ENCODE measurements at regions not wholly inside any gene's neighbourhood (a gene's known extent, or its start where the extent isn't known, plus 50 kb on each side); places are given as distances from the start of the nearest gene placed in this dataset.
A peak's percentile ranks its signal among the peaks of the same experiment; 100 is the strongest.
"Not testable (repeated sequence)": the region's sequence is repeated elsewhere in the genome, so short reads cannot be mapped to it uniquely, and the experiment has no call there.

GRCh38 chr3:135560847-135561246, 404.7 kb upstream of the PPP2R3A start:
- no peak for DNase-seq

- DNase-seq, result peak; percentile 13
Measured at GRCh38 chr3:135564696-135565095, 400.8 kb upstream of the PPP2R3A start.

GRCh38 chr3:135565546-135565945, 400.0 kb upstream of the PPP2R3A start:
- no peak for DNase-seq

- no peak for DNase-seq
Measured at GRCh38 chr3:135567223-135567622, 398.3 kb upstream of the PPP2R3A start.

- DNase-seq, result peak; percentile 64
Measured at GRCh38 chr3:135576751-135577150, 388.8 kb upstream of the PPP2R3A start.

- no peak for DNase-seq
Measured at GRCh38 chr3:135581806-135582205, 383.7 kb upstream of the PPP2R3A start.

- no peak for DNase-seq
Measured at GRCh38 chr3:135582800-135583199, 382.7 kb upstream of the PPP2R3A start.

GRCh38 chr3:135596563-135596962, 369.0 kb upstream of the PPP2R3A start:
- no peak for DNase-seq

- DNase-seq, result no peak
Measured at GRCh38 chr3:135597855-135598254, 367.7 kb upstream of the PPP2R3A start.

GRCh38 chr3:135598597-135598996, 366.9 kb upstream of the PPP2R3A start:
- DNase-seq, result no peak

GRCh38 chr3:135604512-135604911, 361.0 kb upstream of the PPP2R3A start:
- DNase-seq, result not testable (repeated sequence)

- no peak for DNase-seq
Measured at GRCh38 chr3:135618123-135618522, 347.4 kb upstream of the PPP2R3A start.

GRCh38 chr3:135621184-135621920, 344.2 kb upstream of the PPP2R3A start:
- no peak for DNase-seq

- no peak for DNase-seq
Measured at GRCh38 chr3:135622215-135622614, 343.3 kb upstream of the PPP2R3A start.

GRCh38 chr3:135622656-135623055, 342.9 kb upstream of the PPP2R3A start:
- DNase-seq, result no peak

- no peak for DNase-seq
Measured at GRCh38 chr3:135623558-135623957, 342.0 kb upstream of the PPP2R3A start.

GRCh38 chr3:135627057-135627456, 338.5 kb upstream of the PPP2R3A start:
- DNase-seq, result no peak

GRCh38 chr3:135629701-135630408, 335.7 kb upstream of the PPP2R3A start:
- no peak for DNase-seq

- no peak for DNase-seq
Measured at GRCh38 chr3:135632556-135633065, 332.9 kb upstream of the PPP2R3A start.

GRCh38 chr3:135633078-135633477, 332.4 kb upstream of the PPP2R3A start:
- no peak for DNase-seq

- no peak for DNase-seq
Measured at GRCh38 chr3:135636596-135636995, 328.9 kb upstream of the PPP2R3A start.

- no peak for DNase-seq
Measured at GRCh38 chr3:135637013-135637412, 328.5 kb upstream of the PPP2R3A start.

- no peak for DNase-seq
Measured at GRCh38 chr3:135641761-135642160, 323.8 kb upstream of the PPP2R3A start.

GRCh38 chr3:135645541-135645940, 320.0 kb upstream of the PPP2R3A start:
- DNase-seq, result no peak
